Thoracic aorta (tissue), 2 donors: ENCODE measurements at regions not wholly inside any gene's neighbourhood (a gene's known extent, or its start where the extent isn't known, plus 50 kb on each side); places are given as distances from the start of the nearest gene placed in this dataset.

Experiments
- ATAC-seq: fragments of 150-250 bp; one replicate; pipeline ENCODE4 v1.8.0; 2017; ENCODE audit warnings: low read depth; ENCODE audit not compliant: insufficient number of reproducible peaks, low FRiP score
- DNase-seq: peaks from one replicate; pipeline ENCODE4 v3.0.0-alpha.2; 2020; ENCODE audit warnings: low spot score
- H3K27ac ChIP-seq, 2 donors: fragments of 200-600 bp; sonication (generic); 1 replicate in 1 of 2; 2 replicates in 1 of 2; pipeline ENCODE4 v1.5.1; 2016; ENCODE audit warnings: mild to moderate bottlenecking in 2 of 2, moderate library complexity in 2 of 2
- H3K27me3 ChIP-seq: fragments of 200-600 bp; sonication (generic); replicated peaks from 2 replicates; pipeline ENCODE4 v1.6.0; 2016; ENCODE audit warnings: mild to moderate bottlenecking; ENCODE audit not compliant: insufficient read depth
- H3K36me3 ChIP-seq: fragments of 200-600 bp; sonication (generic); one replicate; pipeline ENCODE4 v1.5.1; 2016
- H3K4me1 ChIP-seq, 2 donors: fragments of 200-600 bp; sonication (generic); 1 replicate in 1 of 2; 2 replicates in 1 of 2; pipeline versions ENCODE4 v1.5.1 to v1.6.0; 2016; ENCODE audit warnings: low read depth in 2 of 2, mild to moderate bottlenecking in 1 of 2; ENCODE audit not compliant: control insufficient read depth in 1 of 2
- H3K4me3 ChIP-seq: fragments of 200-600 bp; sonication (generic); 2 replicates; pipeline ENCODE4 v1.5.1; 2016; ENCODE audit warnings: mild to moderate bottlenecking
- H3K9me3 ChIP-seq: fragments of 200-600 bp; sonication (generic); 2 replicates; pipeline ENCODE4 v1.5.1; 2016
- CTCF ChIP-seq: fragments of 200-600 bp; sonication (generic); IDR thresholded peaks from one replicate; pipeline ENCODE4 v1.5.1; 2019; ENCODE audit warnings: antibody characterized with exemption

- no peak for TF ChIP-seq CTCF
- H3K9me3 ChIP-seq = no peaks in the 10 kb centered on the region
- DNase-seq (no peak), ATAC-seq (no peak)
- no peaks in the 10 kb centered on the region for H3K36me3 ChIP-seq
- no peaks in the 10 kb centered on the region for H3K27me3 ChIP-seq
- H3K27ac ChIP-seq = no peak overlapping the region
- H3K4me3 ChIP-seq = no peak overlapping the region
- H3K4me1 ChIP-seq = peaks cover 0 to 11% of the 10 kb centered on the region in 2 donors
Observed at GRCh38 chr1:172824209-172824608, 165.3 kb downstream of the FASLG start.

- peak; percentile 51 for TF ChIP-seq CTCF
- Histone ChIP-seq H3K4me1 (peaks cover 0 to 11% of the 10 kb centered on the region in 2 donors), H3K27me3 (no peaks in the 10 kb centered on the region), H3K4me3 (peak overlapping the region; percentile 25), H3K36me3 (no peaks in the 10 kb centered on the region), H3K9me3 (no peaks in the 10 kb centered on the region), H3K27ac (no peak overlapping the region)
- DNase-seq (no peak), ATAC-seq (peak; percentile 85)
Observed at GRCh38 chr1:172826096-172826741, 167.3 kb downstream of the FASLG start.

GRCh38 chr1:172827301-172827700 lies 168.4 kb downstream of the FASLG start:
- DNase-seq = no peak
- ATAC-seq = no peak
- no peak overlapping the region for H3K4me3 ChIP-seq
- H3K27ac ChIP-seq = no peak overlapping the region
- no peaks in the 10 kb centered on the region for H3K36me3 ChIP-seq
- no peak for TF ChIP-seq CTCF
- peaks cover 0 to 11% of the 10 kb centered on the region in 2 donors for H3K4me1 ChIP-seq
- no peaks in the 10 kb centered on the region for H3K27me3 ChIP-seq
- no peaks in the 10 kb centered on the region for H3K9me3 ChIP-seq

- Histone ChIP-seq H3K4me1 (peaks cover 0 to 11% of the 10 kb centered on the region in 2 donors), H3K9me3 (no peaks in the 10 kb centered on the region), H3K36me3 (no peaks in the 10 kb centered on the region), H3K27me3 (no peaks in the 10 kb centered on the region), H3K27ac (no peak overlapping the region), H3K4me3 (no peak overlapping the region)
- ATAC-seq (no peak), DNase-seq (no peak)
- no peak for TF ChIP-seq CTCF
Observed at GRCh38 chr1:172827841-172828240, 168.9 kb downstream of the FASLG start.

GRCh38 chr1:172832006-172832725 lies 173.3 kb downstream of the FASLG start:
- ATAC-seq = no peak
- H3K36me3 ChIP-seq = no peaks in the 10 kb centered on the region
- H3K4me1 ChIP-seq = no peaks in the 10 kb centered on the region
- H3K27ac ChIP-seq = no peak overlapping the region
- TF ChIP-seq CTCF = no peak
- H3K9me3 ChIP-seq = no peaks in the 10 kb centered on the region
- H3K4me3 ChIP-seq = no peak overlapping the region
- H3K27me3 ChIP-seq = no peaks in the 10 kb centered on the region
- no peak for DNase-seq
